H9 (cell line): ENCODE measurements at regions not wholly inside any gene's neighbourhood (a gene's known extent, or its start where the extent isn't known, plus 50 kb on each side); places are given as distances from the start of the nearest gene placed in this dataset.

ENCODE experiments used
- DNase-seq: peaks from one replicate; pipeline ENCODE4 v3.0.0-alpha.2; 2017
- H2AFZ ChIP-seq: one replicate; pipeline ENCODE4 v1.6.1; 2013; ENCODE audit warnings: mild to moderate bottlenecking, low read length, control low read depth, moderate library complexity
- H2AK5ac ChIP-seq: 2 replicates; pipeline ENCODE4 v1.6.1; 2013; ENCODE audit warnings: low read length, control low read depth, mixed read lengths; ENCODE audit not compliant: insufficient read length
- H2BK120ac ChIP-seq: one replicate; pipeline ENCODE4 v1.6.1; 2013; ENCODE audit warnings: low read depth, mild to moderate bottlenecking, low read length, control low read depth, inconsistent platforms; ENCODE audit not compliant: poor library complexity, severe bottlenecking
- H2BK12ac ChIP-seq: 2 replicates; pipeline ENCODE4 v1.6.1; 2013; ENCODE audit warnings: low read length, control low read depth, mixed read lengths, low read depth; ENCODE audit not compliant: insufficient read length
- H2BK15ac ChIP-seq: 2 replicates; pipeline ENCODE4 v1.6.1; 2013; ENCODE audit warnings: low read depth, low read length, control low read depth
- H2BK20ac ChIP-seq: one replicate; pipeline ENCODE4 v1.6.1; 2013; ENCODE audit warnings: low read depth, mild to moderate bottlenecking, low read length, control low read depth, inconsistent platforms; ENCODE audit not compliant: poor library complexity, severe bottlenecking
- H2BK5ac ChIP-seq: 2 replicates; pipeline ENCODE4 v1.6.1; 2013; ENCODE audit warnings: low read length, control low read depth, mixed read lengths; ENCODE audit not compliant: insufficient read length
- H3K14ac ChIP-seq: 2 replicates; pipeline ENCODE4 v1.6.1; 2013; ENCODE audit warnings: low read length, control low read depth; ENCODE audit not compliant: insufficient read depth
- H3K18ac ChIP-seq: 2 replicates; pipeline ENCODE4 v1.6.1; 2013; ENCODE audit warnings: low read depth, mild to moderate bottlenecking, mixed read lengths, low read length, control low read depth; ENCODE audit not compliant: insufficient read length
- H3K23ac ChIP-seq: 2 replicates; pipeline ENCODE4 v1.6.1; 2013; ENCODE audit warnings: low read length, control low read depth, mixed read lengths, low read depth; ENCODE audit not compliant: insufficient read length
- H3K23me2 ChIP-seq: 2 replicates; pipeline ENCODE4 v1.6.1; 2013; ENCODE audit warnings: low read depth, mild to moderate bottlenecking, mixed read lengths, low read length, control low read depth; ENCODE audit not compliant: insufficient read length, poor library complexity, severe bottlenecking
- H3K27ac ChIP-seq: 2 replicates; pipeline ENCODE4 v1.5.1; 2013; ENCODE audit warnings: low read length, control low read depth, mixed read lengths, low read depth; ENCODE audit not compliant: insufficient read length
- H3K27me3 ChIP-seq: 2 replicates; pipeline ENCODE4 v1.6.1; 2013; ENCODE audit warnings: low read length, control low read depth, inconsistent platforms; ENCODE audit not compliant: insufficient read depth
- H3K4ac ChIP-seq: 2 replicates; pipeline ENCODE4 v1.6.1; 2013; ENCODE audit warnings: low read depth, mild to moderate bottlenecking, control low read depth, inconsistent platforms, low read length, moderate library complexity
- H3K4me1 ChIP-seq: 2 replicates; pipeline ENCODE4 v1.6.1; 2013; ENCODE audit warnings: low read length, control low read depth, inconsistent platforms; ENCODE audit not compliant: insufficient read depth
- H3K4me2 ChIP-seq: 2 replicates; pipeline ENCODE4 v1.6.1; 2013; ENCODE audit warnings: low read length, control low read depth, mixed read lengths; ENCODE audit not compliant: insufficient read length, insufficient read depth
- H3K56ac ChIP-seq: 2 replicates; pipeline ENCODE4 v1.6.1; 2013; ENCODE audit warnings: low read depth, mild to moderate bottlenecking, mixed read lengths, low read length, control low read depth; ENCODE audit not compliant: insufficient read length
- H3K79me1 ChIP-seq: 2 replicates; pipeline ENCODE4 v1.6.1; 2013; ENCODE audit warnings: low read depth, mild to moderate bottlenecking, moderate library complexity, low read length, control low read depth, inconsistent platforms; ENCODE audit not compliant: insufficient read depth, poor library complexity, severe bottlenecking
- H3K79me2 ChIP-seq: 2 replicates; pipeline ENCODE4 v1.6.1; 2013; ENCODE audit warnings: low read length, control low read depth, inconsistent platforms; ENCODE audit not compliant: insufficient read depth
- H3K9ac ChIP-seq: 2 replicates; pipeline ENCODE4 v1.6.1; 2013; ENCODE audit warnings: low read length, control low read depth, mixed read lengths; ENCODE audit not compliant: insufficient read length; ENCODE audit errors: extremely low read depth
- H3K9me3 ChIP-seq: one replicate; pipeline ENCODE4 v1.6.1; 2013; ENCODE audit warnings: low read depth, low read length, inconsistent platforms; ENCODE audit not compliant: control insufficient read depth
- H3T11ph ChIP-seq: one replicate; pipeline ENCODE4 v1.6.1; 2013; ENCODE audit warnings: mild to moderate bottlenecking, low read length, control low read depth, inconsistent platforms
- H4K20me1 ChIP-seq: one replicate; pipeline ENCODE4 v1.6.1; 2013; ENCODE audit not compliant: control insufficient read depth, insufficient read length, insufficient read depth
- H4K5ac ChIP-seq: 2 replicates; pipeline ENCODE4 v1.6.1; 2013; ENCODE audit warnings: low read depth, mild to moderate bottlenecking, mixed read lengths, low read length, control low read depth; ENCODE audit not compliant: insufficient read length
- H4K8ac ChIP-seq: replicated peaks from 2 replicates; pipeline ENCODE4 v1.6.1; 2013; ENCODE audit warnings: low read length, control low read depth, mixed read lengths, low read depth; ENCODE audit not compliant: insufficient read length
- H4K91ac ChIP-seq: 2 replicates; pipeline ENCODE4 v1.6.1; 2013; ENCODE audit warnings: low read depth, mild to moderate bottlenecking, moderate library complexity, mixed read lengths, low read length, control low read depth; ENCODE audit not compliant: insufficient read length
- H3K27ac Mint-ChIP-seq, 3 experiments: 2 replicates in 2 of 3; 3 replicates in 1 of 3; pipeline ENCODE4 v1.8.0; 2020 to 2021; ENCODE audit warnings: mixed read lengths in 3 of 3, mild to moderate bottlenecking in 1 of 3, moderate library complexity in 1 of 3
- H3K27me3 Mint-ChIP-seq: 2 replicates; pipeline ENCODE4 v1.8.0; 2021; ENCODE audit warnings: low read depth, mild to moderate bottlenecking, moderate library complexity, mixed read lengths
- H3K36me3 Mint-ChIP-seq, 3 experiments: 2 replicates in 2 of 3; 3 replicates in 1 of 3; pipeline ENCODE4 v1.8.0; 2020 to 2021; ENCODE audit warnings: low read depth in 3 of 3, mixed read lengths in 3 of 3; ENCODE audit not compliant: insufficient read depth in 1 of 3
- H3K4me1 Mint-ChIP-seq, 2 experiments: 2 replicates each; pipeline ENCODE4 v1.8.0; 2020; ENCODE audit warnings: mixed read lengths in 2 of 2
- H3K4me3 Mint-ChIP-seq, 2 experiments: 2 replicates in 1 of 2; 3 replicates in 1 of 2; pipeline ENCODE4 v1.8.0; 2020 to 2021; ENCODE audit warnings: mild to moderate bottlenecking in 2 of 2, mixed read lengths in 2 of 2, moderate library complexity in 1 of 2
- H3K9me3 Mint-ChIP-seq, 2 experiments: 2 replicates in 1 of 2; 3 replicates in 1 of 2; pipeline ENCODE4 v1.8.0; 2020; ENCODE audit warnings: mild to moderate bottlenecking in 2 of 2, mixed read lengths in 2 of 2, moderate library complexity in 1 of 2
- CTCF ChIP-seq: fragments of 200-600 bp; sonication (generic); conservative IDR thresholded peaks from 3 replicates; pipeline ENCODE4 v1.8.0; 2021; ENCODE audit warnings: antibody characterized with exemption, mild to moderate bottlenecking
- WGBS: extraction: QIAGEN DNeasy Blood & Tissue Kit; methylation state at CpG from one replicate; pipeline ENCODE4 v1.1.7; 2013; ENCODE audit warnings: missing lambda C conversion rate, low lambda C conversion rate, mixed read lengths; ENCODE audit not compliant: insufficient read length; ENCODE audit errors: extremely low coverage; 5-methylcytosine and 5-hydroxymethylcytosine counted together

GRCh38 chr1:5485968-5486696, 506.1 kb downstream of the NPHP4 start:
- H3K9me3 Mint-ChIP-seq = no peaks in the 10 kb centered on the region
- H3K23me2 ChIP-seq = no peaks in the 10 kb centered on the region
- no peak overlapping the region for H3K23ac ChIP-seq
- no peak overlapping the region for H2BK12ac ChIP-seq
- H3K14ac ChIP-seq = no peak overlapping the region; the same call in 1 of the 2 replicates
- H2BK5ac ChIP-seq = no peak overlapping the region
- H3K79me1 ChIP-seq = no peaks in the 10 kb centered on the region
- no peak overlapping the region for H3K9ac ChIP-seq
- H4K8ac ChIP-seq = no peak overlapping the region
- no peak overlapping the region for H3K4ac ChIP-seq
- no peak overlapping the region for H4K5ac ChIP-seq
- no peaks in the 10 kb centered on the region for H3K27me3 ChIP-seq
- H3K4me1 Mint-ChIP-seq = peaks cover 7% of the 10 kb centered on the region in 2 experiments
- no peak overlapping the region for H3K18ac ChIP-seq
- H3K27me3 Mint-ChIP-seq = peaks cover 36% of the 10 kb centered on the region
- no peak overlapping the region for H3K56ac ChIP-seq
- H3K4me1 ChIP-seq = no peaks in the 10 kb centered on the region
- no peak overlapping the region for H2AFZ ChIP-seq
- H4K91ac ChIP-seq = no peak overlapping the region
- no peak overlapping the region for H3K4me3 Mint-ChIP-seq
- TF ChIP-seq CTCF = no peak
- no peaks in the 10 kb centered on the region for H4K20me1 ChIP-seq
- no CpG with 5 or more reads among the region's 7 CpGs for WGBS
- DNase-seq = no peak
- H3K79me2 ChIP-seq = no peaks in the 10 kb centered on the region
- no peak overlapping the region for H3K27ac ChIP-seq
- H3T11ph ChIP-seq = no peak overlapping the region
- H2AK5ac ChIP-seq = no peak overlapping the region
- no peak overlapping the region for H2BK20ac ChIP-seq
- H2BK15ac ChIP-seq = no peak overlapping the region
- no peak overlapping the region for H2BK120ac ChIP-seq
- no peaks in the 10 kb centered on the region for H3K9me3 ChIP-seq
- H3K36me3 Mint-ChIP-seq = no peaks in the 10 kb centered on the region
- no peak overlapping the region for H3K4me2 ChIP-seq
- peak overlapping the region in 1 of 3 experiments; percentile 18; a peak in 2 of 7 replicates for H3K27ac Mint-ChIP-seq
